ENCODE measurements at regions not wholly inside any gene's neighbourhood (a gene's known extent, or its start where the extent isn't known, plus 50 kb on each side); places are given as distances from the start of the nearest gene placed in this dataset.

DNA sequence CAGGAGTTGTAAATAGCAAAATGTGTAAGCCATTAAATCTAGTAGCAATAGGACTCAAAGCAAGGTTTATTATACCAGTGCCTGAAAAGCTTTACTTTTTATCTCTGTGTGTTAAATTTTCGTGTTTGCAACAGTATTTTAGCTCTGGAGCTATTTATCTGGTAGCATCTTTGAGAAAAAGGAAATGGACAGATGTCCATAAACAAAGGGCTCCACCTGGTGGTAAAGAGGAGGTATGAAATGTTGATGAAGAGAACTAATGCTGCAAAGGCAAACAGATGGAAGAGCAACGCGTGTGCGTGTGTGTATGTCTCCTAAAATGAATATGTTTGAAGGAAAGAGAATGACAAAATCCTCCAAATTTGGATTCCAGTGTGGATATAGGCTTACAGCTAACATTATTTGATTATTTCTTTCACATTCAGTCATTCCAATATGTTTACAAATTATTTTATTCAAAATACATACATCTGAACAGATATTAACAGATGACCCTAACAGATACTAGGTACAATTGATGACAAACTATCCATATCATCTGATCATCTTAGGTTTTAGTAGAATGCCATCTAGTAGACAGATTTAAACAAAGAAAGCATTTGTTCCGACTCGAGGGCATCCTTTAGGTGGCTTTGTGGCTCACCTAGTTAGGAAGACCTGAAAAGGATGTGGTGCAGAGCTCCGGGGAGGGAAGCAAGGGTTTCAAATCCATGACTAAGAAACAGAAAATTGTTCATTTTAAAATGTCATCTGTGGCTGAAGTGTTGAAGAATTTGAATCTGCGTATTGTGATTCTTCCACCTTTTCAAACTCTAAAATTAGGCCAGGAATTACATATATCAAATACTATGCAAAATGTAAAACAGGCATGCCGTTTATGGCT lies 383.3 kb downstream of the MTX2 start:
- DNase-seq, result peak; percentile 67 to 81 (median 69)

DNA sequence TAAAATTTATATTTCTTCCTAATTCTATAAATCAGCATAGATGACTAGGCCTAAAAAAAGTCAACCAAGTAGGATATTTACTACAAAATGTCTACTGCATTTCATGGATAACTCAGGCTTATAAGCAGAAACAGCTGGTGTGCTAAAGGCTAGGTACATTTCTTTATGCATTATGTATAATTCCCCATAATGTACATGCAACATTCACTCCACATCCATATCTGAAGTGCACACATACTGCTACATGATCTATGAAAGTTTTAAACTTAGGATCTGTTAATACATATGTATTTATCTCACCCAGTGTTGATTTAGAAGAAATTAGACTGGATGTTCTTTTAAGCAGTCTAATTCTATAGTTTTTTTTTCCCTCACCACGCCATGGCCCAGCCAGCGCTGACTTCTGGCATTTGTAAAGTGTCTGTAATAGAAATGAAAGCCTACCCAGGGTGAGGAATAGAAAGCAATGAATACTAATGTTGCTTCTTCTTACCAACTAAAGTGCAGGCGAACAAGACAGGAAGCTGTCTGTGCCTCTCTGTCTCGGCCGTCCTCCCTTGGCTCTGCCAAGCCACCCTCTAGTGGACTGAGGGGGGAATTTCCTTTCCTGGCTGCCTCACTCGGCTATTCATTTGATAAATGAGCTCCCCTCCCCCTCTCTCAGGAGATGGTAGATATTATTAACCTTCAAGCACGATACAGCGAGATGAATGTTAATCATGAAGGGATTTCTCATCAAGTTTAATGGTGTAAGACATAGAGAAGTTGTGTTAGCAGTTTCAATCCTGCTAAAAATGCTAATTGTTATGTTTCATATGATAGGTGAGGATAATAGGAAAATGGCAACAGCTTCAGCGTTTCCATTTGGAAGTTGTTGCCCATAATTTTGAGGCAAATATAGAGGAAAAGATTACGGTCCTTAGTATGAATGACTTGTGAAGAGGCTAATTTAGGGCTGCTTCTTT lies 384.5 kb downstream of the MTX2 start:
- DNase-seq, result peak; percentile 63 to 69 (median 69)

DNA sequence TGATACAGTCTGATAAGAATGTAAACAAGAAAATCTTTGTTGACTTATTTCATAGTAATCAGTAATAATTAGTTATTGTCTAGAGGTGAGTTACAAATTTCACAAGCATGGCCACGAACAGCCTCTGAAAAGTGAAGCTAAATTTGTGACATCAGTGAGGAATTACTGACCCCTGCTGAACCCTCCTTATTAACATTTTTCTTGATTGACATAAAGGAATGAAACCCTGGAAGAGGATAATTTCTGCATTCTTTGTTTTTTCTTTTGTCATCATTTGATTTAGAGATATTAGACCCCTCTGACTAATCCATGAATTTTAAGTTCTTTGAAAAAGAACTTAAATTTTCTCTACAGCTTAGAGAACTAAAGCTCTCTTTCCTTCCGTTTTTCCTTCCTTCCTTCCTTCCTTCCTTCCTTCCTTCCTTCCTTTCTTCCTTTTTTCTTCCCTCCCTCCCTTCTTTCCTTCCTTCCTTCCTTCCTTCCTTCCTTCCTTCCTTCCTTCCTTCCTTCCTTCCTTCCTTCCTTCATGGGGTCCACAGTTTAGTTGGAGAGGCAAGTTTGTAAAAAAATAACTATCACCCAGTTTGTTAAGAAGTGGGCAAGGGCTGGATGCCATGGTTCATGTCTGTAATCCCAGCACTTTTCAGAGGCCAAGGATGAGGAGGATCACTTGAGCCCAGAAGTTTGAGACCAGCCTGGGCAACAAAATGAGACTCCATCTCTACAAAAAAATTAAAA lies 387.0 kb downstream of the MTX2 start:
- no peak for DNase-seq

DNA sequence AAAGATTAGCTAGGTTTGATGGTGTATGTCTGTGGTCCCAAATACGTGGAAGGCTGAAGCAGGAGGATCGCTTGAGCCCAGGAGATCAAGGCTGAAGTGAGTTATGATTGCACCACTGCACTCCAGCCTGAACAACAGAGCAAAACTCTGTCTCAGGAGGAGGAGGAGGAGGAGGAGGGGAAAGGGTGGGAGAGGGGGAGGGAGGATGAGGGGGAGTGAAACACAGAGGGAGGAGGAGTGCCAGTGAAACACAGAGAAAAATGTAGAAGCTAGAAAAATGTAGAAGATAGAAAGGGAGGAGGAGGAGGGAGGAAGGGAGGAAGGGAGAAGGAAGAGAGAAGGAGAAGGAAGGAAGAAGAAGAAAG lies 387.5 kb downstream of the MTX2 start:
- DNase-seq, result no peak

DNA sequence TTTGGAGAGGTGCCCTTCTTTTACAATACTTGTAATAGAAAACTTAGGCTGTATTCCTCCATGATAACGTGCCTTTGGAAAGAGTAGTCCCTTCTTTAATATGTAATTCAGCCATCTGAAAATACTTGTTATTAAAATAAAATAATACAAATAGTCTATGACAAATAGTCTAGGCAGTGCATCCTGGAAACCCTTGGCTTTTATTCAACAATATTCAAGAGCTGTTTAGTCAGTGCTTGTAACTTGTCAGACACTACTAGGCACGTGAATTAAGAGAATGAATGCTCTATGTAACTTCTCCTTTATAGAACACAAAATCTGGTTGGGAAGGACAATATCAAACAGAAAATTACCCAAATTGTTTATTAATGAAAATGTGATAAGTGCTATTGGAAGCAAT lies 388.2 kb downstream of the MTX2 start:
- no peak for DNase-seq

DNA sequence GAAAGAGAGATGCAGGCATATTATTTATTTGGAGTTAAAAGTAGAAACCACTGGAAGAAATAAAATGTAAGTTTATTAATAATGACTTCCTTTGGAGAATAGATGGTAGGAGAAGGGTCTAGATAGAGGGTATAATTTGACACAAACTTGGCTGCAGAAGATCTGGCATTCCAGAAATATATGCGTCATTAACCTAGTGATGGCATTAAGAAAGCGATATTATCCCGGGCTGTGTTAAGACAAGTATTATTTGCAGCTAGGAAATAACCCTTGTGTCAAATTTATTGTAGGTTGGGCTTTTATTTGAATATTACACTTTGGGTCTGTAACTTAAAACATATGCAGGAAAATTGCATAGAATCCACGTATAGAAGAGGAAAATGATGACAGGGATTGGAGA lies 389.5 kb downstream of the MTX2 start:
- DNase-seq, result no peak

DNA sequence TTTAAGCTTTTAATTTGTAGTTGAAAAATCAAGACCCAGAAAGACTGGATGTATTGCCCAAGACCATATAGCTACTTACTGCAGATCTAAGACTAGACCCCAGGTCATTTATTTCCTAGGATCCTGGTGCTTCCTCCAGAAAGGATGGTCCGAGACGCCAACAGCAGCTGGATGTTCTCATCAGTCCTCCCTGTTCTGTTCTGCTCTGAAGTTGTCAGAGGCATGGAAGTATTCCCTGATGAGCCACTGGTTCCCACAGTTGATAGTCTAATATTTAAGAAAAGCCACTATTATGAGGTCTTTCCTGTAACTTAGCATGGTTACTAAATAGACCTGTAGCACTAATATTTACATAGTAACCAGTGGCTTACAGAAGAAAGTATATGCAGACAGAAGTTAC lies 393.5 kb downstream of the MTX2 start:
- DNase-seq, result no peak

DNA sequence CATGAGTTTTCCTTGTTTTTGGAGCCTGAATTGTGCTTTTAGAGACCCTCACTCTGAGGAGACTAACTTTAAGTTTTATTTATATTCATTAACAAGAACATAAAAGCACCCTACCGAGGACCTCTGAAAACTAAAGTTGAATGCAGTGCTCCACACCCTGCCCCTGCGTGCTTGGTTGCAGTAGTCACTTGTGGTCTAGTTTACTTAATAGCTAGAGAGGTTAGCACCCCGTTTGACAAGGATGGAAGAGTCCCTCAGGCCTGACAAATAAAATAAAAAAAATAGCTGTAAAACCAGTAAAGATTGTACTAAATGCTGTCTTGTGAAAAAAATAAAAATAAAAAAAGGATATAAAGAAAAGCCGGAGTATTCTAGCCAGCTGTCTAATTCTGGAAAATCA lies 395.2 kb downstream of the MTX2 start:
- no peak for DNase-seq

DNA sequence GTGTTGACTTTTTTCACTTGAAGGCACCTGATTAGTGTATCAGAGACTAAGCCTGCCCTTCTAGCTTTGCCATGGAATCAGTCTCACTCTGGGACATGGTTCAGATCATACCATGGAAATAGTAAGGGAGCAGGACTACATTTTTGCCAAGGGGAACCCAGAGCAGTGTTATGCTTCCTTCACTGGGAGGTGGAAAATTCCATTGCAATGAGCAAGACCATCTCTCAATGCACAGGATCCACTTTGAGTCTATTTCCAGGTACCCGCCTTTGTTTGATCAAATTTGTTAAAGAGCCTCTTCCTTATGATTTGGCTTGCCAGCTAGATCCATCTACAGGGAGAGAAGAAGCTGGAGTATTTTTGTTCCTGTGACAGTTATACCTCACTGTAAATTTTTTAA lies 395.8 kb downstream of the MTX2 start:
- no peak for DNase-seq

DNA sequence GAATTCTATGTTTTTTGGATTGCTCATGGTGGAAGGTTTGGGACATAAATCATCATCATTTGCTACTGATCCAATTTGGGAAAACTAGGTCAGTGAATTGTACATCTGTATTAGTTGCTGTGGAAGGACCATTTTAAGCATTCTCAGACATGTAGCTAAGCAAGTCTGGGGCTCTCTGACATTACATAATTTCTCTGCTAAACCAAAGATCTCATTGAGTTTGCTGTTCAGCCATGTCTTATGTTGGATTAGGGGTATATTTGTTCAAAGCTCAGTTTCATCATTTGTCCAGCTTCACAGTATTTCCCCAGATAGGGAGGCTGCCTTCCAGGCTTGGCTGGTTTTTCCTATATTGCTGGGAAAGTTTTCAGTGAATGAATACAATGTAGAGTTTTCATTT lies 399.7 kb downstream of the MTX2 start:
- DNase-seq, result no peak

DNA sequence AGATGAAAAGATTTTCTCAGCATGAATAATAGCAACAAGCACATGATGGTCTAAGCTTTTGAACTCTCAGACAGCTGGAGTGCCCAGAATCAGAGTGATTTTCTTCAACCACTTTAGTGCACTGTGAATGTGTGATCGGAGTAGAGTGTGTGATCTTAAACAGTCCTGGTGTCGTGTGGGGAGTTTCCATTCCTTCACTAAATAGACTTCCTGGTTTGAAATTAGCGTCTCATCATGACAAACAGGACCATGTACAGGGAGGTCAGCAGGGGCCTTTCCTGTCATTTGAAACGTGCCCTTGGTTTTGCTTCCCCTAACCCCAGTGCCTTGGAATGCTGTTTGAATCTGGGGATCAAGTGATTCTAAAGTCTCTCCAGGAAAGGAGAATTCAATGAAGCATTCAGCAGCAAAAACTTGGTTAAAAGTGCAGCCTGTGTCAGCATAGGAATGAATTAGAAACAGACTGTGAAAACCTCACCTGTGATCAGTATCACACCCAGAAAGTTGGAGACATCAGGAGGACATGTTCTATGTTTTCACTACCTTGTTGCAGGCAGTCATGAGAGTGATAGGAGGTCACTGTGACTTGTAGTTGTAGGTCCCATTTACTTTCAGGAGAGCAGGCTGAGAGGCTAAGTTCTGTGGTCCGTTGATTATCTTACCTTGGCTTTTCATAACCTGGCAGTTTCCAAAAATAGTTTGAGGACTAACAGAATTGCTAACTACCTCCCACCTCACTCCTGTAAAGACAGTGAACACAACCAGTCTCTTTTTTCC lies 400.3 kb downstream of the MTX2 start:
- DNase-seq, result no peak

DNA sequence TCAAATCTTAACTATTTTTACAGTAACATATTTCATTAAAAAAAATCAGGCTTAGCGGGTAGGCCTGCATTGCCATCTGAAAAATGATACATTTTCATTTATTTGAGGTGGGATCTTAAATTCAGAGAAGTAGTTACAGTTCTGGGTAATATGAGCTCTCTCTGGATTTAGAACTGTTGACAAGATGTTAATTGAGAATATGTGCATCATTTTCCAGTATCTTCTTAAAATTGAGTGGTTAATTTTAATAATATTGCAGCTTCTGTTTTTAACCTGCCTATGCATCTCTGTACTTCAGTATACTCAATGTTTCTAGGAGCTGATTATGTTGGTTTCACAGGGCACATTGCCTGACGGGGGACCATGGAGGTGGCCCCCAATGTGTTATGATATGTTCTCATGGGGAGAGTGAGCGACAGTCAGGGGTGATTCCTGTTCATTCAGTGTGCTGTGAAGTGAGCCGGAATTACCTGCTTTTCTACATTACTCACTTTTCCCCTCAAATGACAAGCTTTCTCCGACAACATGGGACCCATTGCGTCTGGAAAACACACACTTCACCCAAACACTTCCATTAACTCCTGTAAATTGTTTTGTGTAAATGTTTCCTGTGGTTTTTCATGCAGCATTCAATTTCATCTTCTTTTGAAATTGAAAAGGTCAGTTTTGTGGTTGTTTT lies 406.2 kb downstream of the MTX2 start:
- DNase-seq, result no peak

DNA sequence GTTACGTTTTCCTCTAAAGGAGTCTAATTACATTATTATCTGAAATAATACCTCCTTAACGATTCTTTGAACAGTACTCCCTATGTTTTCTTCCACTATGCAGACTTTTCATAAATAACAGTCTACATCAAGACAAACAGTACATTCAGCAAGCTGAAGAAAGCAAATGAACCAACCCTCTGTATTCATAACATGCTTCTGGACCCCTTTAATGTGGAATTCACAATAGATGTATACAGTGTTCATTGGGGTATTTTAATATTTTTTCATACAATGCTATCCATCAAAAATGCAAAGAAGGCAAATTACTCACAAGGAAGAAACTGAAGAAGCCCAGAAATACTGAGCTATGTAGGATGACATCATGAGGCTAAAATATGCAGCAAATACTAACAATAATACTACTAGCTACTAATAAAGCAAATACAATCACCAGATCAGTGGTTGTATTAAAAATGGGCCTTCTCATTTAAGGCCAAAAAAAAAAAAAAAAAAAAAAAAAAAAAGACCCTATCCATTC lies 408.6 kb downstream of the MTX2 start:
- no peak for DNase-seq

DNA sequence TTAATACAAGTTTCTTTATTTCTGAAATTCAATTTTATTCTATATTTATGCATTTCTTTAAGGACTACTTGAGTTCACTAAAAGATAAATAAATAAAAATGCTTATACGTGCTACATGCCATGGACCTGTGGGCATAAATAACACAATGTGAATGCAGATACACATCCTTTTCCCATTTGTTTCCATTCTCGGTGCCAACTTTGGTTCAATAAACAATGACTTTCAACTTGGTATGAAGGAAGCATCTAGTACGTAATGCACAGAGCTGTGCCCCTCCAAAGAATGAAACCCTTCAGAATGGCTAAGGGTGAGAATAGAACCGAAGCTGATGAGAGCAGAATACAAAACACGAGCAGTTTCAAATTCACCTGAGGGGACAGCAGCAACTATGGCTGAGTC lies 409.3 kb downstream of the MTX2 start:
- no peak for DNase-seq

DNA sequence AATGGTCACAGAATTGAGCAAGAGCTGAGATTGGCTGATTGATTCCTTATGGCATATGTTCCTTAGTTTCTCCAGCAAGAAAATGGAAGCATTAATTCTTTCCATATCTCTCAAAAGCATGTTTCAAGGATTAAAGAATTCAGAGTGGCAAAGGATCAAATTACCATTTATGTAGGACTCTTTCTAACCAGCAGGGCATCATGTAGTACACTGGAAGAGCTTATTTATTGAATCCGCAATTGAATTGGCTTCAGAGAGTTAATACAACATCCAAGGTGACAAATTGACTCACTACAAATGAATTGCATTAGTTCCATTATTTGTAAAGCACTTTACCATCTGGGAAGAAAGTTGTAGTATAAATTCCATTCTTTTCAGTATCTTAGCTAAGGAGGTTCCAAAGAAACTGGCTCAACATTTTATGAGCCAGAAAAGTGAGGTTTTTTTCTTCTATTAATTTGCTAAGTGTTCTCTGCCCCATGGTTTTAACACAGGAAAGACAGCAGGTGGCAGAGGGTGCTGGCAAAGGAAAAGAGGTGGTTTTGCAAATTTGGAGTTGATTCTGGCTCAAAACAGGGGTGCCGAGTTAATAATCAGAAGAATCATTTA lies 409.9 kb downstream of the MTX2 start:
- DNase-seq, result no peak

DNA sequence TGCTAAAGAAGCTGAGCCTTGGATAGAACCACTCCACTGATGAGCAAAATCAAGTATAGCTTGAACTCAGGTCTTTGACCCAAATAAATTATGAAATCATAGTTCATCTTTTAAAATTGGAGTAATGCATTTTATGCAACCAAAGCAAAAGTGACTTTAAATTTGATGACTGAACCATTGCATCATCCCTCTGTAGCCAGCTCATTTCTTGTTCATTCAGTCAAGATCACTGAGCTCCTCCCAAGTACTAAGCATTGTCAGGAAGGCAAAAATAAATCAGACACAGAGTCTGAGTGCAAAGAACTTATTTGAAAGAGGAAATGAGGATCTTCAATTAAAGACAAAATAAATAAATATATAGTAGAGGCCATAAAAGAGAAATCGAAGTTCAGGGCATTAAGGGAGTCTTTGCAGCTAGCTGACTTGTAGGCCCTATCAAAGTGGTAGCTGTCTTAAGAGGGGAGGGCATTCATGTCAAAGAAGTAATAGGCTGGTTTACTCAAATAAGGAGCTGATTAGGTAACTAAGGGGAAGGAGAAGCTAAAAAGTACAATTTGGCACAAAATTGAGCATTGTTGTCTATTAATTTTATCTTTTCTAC lies 411.8 kb downstream of the MTX2 start:
- no peak for DNase-seq

DNA sequence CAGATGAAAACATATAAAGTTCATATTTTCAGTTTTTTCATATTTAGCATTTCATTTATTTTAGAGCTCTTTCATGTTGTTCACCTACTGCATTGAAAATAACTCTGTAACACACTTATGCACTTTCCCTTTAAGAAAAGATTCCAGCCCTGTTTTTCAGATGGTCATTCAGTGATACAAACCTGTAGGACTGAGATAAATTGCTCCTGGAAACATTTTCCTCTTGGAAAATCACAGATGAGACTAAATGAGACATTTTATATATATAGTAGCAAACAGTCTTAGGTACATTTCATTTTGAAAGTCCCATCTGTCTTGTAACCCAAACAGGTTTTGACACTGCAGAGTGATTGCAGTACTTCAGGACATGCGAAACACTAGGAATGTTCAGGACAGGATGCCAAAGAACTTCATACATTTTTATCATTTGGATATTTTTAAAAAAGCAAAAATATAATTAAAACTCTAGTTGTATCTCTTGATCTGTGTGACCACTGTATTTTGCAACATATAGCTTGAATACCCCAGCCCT lies 412.4 kb downstream of the MTX2 start:
- no peak for DNase-seq

DNA sequence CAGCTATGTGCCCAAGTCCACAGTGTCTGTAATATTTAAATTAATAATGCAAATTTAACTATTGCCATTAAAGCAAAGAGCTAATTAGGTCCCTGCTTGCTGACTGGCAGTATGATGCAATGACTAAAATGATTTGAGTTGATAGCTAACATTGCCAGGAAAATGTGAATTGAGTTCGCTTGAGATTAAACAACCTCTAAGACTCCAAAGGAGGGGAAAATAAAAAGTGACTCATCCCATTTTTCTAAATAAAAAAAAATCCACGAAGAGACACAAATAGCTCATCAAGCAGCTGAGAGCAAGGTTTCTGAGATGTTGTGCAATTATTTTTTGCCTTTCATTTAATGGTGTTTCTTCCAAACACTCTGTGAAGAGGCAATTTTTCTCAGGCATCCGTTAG lies 413.0 kb downstream of the MTX2 start:
- DNase-seq, result no peak

DNA sequence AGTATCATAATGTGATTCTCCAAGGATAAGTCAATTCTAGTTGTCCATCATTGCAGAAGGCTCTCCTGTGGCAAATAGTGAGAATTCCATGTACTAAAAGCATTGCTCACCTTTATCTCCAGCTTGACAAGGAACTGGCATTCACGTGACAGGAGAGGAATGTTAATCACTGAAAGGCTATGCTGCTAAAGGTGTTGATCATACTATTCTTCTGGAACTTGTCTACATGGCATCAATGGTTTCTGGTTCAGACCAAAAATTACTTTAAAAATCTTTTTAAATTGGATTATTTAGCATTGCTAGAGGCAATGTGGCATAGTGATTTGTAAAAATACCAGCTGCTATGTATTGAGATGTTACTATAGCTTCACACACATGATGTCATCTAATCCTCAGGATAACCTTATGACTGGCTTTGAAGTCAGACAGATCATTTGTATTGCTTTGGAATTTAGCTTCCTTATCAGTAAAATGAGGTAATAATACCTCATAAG lies 414.4 kb downstream of the MTX2 start:
- no peak for DNase-seq

DNA sequence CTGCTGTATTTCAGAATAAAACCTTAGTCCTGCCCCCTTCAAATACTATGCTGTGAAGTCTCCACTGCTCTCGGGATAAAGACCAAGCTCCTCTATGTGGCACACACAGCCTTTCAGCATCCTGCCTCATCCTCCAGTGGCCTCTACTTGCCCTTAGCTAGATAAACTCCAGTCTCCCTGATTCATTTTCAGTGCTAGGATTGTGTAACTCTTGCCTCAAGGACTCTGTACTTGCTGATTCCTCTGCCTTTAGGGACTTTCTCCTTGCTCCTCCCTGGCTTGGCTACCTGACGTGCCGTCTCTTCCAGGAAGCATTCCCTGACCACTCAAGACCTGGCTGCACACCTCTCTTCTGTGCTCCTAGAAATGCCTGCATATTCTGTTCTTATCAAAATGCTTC lies 416.7 kb downstream of the MTX2 start:
- no peak for DNase-seq

Measured in suppressor macrophage treated with lipopolysaccharide for 1 hour (primary cell).